HG02943 (cell line): ENCODE measurements at regions not wholly inside any gene's neighbourhood (a gene's known extent, or its start where the extent isn't known, plus 50 kb on each side); places are given as distances from the start of the nearest gene placed in this dataset.
"Not testable (repeated sequence)": the region's sequence is repeated elsewhere in the genome, so short reads cannot be mapped to it uniquely, and the experiment has no call there.

Source experiments
- ATAC-seq: cut with Tn5 transposase; IDR thresholded peaks from one replicate; pipeline ENCODE4 v1.9.1; 2021; ENCODE audit warnings: mild to moderate bottlenecking, low read depth, moderate library complexity; ENCODE audit not compliant: unreplicated experiment

DNA sequence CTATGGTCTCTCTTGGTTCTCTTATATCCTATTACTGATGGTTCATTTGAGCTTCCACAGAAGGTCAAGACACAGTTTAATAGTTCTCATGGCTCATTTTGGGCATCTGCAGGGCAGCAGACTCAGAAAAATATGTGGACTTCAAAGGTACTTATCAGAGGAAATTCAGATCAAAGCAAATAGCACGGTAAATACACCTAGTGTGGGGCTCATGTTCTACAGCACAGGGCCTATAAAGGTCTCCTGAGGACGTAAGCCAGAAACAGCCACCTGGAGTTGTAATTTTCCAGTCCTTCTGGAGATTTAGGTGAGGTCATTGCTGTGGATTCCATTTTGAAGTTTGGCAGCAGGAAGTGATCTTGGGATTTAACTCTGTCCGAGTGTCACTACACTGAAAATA is 134.5 kb upstream of the SGO1 start:
- no peak for ATAC-seq

DNA sequence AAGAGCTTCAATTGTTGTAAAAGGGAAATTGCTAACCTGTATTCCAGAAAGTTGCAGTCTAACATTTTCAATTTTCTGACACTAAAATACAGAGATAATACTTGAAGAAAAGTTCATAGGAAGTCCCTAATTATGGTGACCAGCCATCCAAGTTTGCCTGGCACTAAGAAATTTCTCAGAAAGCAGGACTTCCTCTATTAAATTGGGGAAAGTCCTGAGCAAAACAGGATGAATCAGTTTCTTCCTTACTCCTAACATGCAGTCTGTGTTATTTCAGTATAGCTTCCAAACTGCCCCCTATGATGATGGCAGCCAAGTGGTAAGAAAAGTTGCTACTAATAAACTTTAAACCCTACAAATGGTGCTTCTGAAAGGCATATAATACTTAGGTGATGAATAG is 133.5 kb upstream of the SGO1 start:
- no peak for ATAC-seq

DNA sequence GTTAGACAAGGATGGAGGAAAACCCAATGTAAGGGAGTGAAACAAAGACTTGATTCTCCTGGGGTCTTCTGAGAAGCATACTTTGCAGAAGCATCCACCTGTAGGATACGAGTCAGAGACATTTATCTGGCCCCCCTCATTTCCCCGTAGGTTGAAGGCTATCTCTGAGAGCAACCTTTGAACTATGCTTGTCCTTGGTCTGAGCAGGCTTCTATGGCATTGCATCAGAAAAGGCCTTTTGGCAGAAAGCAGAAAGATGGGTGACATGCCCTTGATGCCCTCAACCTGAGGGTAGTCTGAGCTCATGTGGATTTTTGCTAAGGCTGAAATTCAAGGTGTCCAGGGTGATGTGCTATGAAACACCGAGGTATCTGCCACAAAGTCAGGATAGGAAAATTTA is 131.6 kb upstream of the SGO1 start:
- ATAC-seq, result no peak

DNA sequence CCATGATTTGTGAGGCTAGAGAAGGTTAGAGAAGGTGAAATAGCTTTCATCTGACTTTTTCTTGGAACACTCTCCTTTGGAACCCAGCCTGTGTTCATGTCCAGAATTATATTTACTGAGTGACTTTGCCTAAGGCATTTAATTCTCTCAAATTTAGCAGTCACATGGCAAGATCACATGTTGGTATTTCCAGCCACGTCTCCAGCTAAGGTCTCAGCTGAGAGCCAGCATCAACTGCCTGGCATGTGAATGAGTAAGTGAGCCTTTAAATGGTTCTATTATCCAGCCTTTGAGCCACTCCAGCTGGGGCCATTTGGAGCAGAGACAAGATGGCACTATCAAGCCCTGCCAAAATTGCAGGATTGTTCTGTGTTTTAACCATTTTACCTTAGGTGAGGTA is 130.2 kb upstream of the SGO1 start:
- ATAC-seq, result no peak

DNA sequence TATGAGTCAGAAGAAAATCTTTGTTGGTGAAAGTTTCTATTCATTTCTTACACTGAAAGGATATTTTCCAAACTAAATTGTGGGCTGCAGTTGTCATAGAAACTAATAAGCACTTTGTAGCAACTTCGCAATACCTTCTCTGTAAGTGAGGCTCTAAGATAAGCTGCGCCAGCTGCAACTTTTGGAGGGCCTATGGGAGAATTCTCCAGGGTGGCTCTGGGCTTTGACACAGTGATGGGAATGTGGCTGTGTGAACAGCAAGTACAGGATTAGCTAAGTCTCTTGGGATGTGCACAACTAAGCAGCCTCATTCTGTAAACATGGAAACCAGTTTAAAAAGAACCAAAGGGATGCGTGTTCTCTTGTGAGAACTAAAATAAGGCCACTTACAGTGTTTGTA is 124.6 kb upstream of the SGO1 start:
- no peak for ATAC-seq

DNA sequence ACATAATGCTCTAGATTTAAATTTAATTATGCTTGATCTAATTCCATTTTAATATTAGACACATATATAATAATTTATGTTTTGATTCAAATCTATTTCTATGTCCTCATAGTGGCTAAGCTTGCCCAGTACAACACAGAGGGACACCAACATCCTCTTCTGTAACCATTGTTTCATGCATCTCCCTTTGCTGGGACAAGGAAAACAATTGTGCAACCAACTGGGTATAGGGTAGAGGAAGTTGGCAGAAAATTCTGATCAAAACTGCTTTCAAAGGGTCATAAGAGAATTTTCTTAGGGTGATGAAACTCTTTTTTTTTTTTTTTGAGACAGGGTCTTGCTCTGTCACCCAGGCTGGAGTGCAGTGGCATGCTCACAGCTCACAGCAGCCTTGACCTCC is 121.4 kb upstream of the SGO1 start:
- ATAC-seq, result no peak

DNA sequence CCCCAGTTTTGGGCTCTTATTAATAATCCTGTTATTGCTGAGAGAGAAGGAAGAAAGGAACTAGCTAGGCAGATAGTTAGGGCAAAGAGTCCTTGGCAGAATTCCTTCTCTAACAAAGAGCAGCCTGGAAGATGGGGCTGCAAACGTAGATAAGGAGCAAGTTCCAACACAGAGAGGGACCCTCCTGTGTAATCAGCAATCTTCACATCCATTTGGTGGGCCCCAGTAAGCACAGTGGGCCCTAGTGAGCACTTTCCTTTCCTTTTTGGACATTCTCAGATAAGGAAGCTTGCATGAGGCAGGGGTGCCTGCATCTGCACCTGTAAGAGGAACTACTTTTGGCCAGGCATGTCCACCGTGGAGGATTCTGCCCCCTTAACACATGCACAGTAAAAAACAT is 119.6 kb upstream of the SGO1 start:
- no peak for ATAC-seq

DNA sequence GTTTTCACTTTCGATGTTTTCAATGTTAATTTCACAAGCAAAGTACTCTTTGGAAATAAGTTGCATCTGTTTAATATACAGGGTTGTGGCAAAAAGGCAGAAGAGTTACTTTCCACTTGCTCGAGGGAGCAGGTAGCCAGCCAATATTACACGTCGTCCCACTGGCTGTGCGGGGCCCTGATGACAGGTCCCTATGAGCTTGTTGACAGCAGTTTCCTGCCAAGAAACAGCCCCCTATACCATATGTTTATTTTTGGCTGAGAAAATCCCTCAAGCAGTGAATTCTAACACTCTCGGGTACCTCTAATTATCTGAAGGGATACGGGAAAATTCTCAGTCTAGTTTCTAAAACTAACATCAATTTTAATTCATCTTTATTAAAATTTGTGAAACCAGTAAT is 116.8 kb upstream of the SGO1 start:
- ATAC-seq, result no peak

DNA sequence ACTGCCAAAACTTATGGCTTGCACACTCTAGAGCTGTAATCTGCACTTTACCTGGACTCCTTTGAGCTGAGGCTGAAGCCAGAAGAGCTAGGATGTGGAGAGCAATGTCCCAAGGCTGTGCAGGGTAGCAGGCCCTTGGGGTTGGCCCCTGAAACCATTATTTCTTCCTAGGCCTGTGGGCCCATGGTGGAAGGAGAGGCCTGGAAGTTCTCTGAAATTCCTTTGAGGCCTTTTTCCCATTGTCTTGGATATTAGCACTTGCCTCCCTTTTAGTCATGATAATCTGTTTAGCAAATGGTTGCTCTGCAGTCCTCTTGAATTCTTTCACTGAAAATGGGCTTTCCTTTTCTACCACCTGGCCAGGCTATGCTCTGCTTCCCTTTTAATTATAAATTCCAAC is 102.0 kb upstream of the SGO1 start:
- no peak for ATAC-seq

DNA sequence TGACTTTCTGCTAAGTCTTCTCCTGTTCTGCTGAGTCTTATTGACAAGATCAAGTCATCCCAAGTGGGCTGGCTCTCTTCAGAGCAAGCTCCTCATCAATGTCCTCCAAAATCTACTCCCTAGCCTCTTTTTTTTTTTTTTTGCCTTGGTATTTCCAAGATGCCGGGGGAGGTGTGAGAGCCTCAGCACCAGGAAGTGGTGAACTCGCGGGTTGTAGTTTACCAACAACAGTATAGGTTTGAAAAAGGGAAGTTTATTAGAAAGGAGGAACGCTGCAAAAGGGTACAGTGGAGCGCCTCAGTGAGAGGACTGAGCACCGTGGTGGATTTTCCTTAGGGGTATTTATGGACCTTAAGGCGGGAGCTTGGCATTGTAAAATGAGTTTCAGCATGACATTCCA is 94.3 kb upstream of the SGO1 start:
- no peak for ATAC-seq

DNA sequence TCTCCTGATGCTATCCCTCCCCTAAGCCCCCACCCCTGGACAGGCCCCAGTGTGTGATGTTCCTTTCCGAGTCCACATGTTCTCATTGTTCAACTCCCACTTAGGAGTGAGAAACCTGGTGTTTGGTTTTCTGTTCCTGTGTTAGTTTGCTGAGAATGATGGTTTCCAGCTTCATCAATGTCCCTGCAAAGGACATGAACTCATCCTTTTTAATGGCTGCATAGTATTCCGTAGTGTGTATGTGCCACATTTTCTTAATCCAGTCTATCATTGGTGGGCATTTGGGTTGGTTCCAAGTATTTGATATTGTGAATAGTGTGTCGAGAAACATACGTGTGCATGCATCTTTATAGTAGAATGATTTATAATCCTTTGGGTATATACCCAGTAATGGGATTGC is 80.0 kb upstream of the SGO1 start:
- not testable (repeated sequence) for ATAC-seq

DNA sequence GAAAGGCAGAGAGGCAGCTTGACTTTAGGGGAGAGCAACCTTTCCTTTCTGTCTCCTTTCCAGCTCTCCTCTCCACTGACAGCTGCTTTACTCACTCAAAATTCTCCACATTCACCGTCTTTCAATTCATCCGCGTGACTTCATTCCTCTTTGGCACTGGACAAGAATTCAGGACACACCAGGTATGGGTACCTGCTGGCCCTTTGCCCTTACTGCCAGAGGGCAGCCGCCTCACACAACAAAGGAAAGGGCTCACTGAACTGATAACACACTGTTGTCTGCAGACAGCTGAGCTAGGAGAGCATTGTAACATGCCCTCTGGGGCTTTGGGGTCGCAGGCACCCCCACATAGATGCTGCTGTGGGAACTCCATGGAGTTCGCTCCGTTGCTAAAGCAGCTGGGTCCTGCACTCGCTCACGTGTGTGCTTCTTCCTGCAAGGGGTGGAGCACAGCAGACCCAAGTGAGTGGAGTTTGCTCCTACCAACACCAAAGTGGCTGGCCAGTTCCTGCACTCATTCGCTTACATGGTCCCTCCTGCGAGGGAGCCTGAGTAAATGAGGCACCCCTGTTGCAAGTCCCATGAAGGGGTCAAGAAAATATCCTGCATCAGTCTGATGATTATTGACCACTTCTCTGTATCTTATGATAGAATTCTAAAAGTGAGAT is 79.0 kb upstream of the SGO1 start:
- no peak for ATAC-seq

DNA sequence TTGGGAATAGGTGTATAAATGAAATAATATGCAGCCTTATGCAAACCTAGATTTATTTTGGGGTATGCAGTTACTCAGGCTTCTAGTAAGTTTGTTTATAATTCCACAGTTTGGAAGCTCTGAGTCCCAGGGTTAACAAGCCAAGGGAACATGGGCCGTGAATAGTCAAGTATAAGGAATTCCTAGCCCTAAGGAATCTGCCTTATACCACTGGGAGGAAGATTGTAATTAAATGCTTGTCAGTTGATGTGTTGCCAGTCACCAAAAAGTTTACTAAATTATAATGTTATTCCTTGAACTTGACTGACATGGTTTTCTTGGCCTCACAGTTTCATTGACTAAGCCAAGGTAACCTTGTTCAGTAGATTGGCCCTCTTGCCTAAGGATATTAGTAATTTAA is 72.4 kb upstream of the SGO1 start:
- no peak for ATAC-seq

DNA sequence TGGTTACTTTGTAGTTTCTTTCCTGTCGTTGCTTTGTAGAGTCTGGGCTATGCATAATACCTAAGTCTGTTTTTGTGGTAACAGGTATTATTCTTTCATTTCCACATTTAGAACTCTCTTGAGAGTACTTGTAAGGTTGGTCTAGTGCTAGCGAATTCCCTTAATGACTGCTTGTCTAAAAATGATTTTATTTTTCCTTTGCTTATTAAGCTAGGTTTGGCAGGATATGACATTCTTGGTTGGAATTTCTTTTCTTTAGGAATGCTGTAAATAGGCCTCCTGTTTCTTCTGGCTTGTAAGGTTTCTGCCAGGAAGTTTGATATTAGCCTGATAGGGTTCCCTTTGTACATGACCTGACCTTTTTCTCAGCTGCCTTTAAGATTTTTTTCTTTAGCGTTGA is 70.1 kb upstream of the SGO1 start:
- ATAC-seq, result no peak

DNA sequence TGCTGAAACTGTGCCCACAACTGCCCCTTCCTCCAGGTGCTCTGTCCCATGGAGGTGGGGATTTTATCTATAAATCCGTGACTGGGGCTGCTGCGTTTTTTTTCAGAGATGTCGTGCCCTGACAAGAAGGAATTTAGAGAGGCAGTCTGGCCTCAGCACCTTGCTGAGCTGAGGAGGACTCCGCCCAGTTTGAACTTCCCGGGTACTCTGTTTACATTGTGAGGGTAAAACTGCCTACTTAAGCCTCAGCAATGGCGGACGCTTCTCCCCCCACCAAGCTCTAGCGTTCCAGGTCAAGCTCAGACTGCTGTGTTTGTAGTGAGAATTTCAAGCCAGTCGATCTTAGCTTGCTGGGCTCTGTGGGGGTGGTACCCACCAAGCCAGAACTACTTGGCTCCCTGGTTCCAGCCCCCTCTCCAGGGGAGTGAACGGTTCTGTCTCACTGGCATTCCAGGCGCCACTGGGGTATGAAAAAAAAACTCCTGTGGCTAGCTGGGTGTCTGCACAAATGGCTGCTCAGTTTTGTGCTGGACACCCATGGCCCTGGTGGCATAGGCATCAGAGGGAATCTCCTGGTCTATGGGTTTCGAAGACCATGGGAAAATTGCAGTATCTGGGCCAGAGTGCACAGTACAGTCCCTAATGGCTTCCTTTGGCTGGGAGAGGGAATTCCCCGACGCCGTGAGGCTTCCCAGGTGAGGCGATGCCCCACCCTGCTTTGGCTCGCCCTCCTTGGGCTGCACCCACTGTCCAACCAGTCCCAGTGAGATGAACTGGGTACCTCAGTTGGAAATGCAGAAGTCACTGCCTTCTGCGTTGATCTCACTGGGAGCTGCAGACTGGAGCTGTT is 68.5 kb upstream of the SGO1 start:
- ATAC-seq, result no peak

DNA sequence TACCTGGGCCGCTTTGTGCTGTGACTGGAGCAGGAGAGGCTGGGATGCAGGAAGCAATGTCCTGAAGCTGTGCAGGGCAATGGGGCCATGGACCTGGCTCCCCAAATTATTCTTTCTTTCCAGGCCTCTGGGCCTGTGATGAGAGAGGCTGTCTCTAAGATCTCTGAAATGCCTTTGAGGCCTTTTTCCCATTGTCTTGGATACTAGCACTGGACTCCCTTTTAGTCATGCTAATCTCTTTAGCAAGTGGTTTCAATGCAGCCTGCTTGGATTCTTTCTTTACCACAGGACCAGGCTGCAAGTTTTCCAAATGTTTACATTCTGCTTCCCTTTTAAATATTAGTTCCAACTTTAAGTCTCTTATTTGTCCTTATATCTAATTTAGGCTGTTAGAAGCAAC is 64.8 kb upstream of the SGO1 start:
- no peak for ATAC-seq

DNA sequence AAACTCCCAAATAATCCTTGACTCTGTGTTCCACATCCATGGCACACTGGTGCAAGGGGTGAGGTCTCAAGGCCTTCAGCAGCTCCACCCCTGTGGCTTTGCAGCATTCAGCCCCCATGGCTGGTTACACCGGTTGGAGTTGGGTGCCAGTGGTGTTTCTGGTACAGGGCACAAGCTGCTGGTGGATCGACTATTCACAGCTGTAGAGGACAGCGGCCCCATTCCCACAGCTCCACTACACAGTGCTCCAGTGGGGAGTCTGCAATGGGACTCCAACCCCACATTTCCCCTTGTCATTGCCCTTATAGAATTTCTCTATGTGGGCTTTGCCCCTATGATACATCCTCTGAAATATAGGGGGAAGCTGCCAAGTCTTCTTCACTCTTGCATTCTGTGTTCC is 64.3 kb upstream of the SGO1 start:
- ATAC-seq, result no peak

DNA sequence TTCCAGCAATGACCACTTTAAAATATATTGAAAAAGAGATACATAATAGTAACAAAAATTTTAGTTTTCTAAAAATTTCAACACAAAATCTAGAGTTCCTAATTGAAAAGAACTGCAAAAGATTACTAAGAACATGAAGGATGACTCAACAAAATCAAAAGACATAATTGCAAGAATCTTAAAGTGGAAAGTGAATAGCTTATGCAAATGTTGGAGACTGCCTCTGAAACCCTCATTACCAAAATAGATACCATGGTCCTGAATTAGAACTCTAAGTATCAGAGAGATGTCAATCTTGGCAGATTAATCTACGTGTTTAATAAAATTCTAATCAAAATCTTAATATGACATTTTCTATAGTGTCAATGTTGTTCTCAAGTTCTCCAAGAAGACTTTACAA is 60.7 kb upstream of the SGO1 start:
- no peak for ATAC-seq

DNA sequence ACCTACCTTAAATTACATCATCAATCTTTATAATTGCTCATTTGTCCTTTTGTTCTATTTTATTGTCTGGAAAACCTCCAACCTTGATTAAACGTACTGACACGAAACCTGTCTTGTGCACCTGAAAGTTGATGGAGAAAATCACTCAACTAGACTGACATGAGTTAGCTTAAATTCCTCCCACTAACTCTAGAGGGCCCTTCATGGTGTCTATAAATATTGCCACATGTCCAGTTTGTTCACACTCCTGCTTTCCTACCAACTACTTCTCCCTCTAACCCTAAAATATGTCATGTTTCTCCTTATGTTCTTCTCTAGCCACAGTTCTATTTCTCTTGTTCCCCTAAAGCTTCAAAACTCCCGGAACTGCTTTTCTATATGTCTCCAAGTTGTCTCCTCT is 59.8 kb upstream of the SGO1 start:
- ATAC-seq, result no peak

DNA sequence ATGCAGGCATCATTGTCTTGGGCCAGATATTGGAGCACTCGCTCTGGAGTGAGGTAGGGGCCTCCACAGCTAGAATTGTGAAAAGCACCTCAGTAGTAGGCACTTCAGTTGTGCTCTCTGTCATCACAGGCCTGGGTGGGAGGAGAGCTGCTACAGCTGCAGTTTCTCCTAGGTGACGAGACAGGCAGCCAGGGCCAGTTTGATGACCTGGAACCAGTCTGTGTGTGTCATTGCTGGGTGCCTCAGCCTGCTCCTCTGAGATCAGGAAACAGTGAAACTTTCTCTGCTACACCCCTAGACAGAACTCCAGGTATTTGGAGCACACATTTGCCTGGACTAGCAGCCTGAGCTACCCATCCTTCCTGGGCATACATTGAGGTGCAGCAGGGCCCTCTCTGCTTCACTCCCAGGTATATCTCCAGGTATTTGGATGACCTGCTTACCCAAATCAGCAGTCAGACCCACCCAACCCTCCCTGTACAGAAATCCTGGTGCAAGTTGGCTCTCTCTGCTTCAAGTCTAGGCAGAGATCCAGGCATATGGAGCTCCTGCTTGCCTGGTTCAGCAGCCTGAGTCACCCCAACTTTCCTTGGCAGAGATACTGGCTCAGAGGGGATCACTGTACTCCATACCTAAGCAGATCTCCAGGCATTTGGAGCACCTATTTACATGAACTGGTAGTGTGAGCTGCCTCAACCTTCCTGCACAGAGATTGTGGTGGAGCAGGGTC is 54.3 kb upstream of the SGO1 start:
- no peak for ATAC-seq

DNA sequence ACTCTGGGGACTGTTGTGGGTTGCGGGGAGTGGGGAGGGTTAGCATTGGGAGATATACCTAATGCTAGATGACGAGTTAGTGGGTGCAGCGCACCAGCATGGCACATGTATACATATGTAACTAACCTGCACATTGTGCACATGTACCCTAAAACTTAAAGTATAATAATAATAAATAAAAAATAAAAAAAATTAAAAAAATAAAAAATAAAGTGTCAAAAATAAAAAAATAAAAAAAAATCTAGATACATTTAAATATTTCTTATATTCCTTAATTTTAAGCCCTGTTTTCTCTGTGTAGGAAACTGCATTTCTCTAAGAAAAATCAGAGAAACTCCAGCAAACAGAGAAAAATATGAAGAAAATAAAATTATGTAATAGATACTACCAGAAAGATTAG is 52.2 kb upstream of the SGO1 start:
- not testable (repeated sequence) for ATAC-seq

DNA sequence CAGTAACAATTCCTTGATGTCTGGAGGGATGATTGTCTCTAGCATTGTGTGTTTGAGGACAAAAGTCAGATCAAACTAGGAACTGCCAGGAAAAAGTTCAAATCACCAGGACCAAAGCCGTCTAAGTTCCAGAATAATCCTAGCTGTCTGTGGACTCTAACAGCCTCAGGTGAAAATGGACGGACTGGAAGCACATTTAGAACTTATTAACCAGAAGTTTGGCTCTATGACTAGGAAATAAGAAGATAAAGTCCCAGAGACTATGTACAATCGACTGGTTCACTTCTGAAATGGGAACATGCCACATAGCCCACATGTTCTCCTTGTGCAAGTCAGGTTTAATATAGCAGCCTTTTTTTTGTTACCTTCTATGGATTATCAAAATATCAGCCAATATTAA is 50.6 kb upstream of the SGO1 start:
- ATAC-seq, result no peak
